ENCODE measurements at regions not wholly inside any gene's neighbourhood (a gene's known extent, or its start where the extent isn't known, plus 50 kb on each side); places are given as distances from the start of the nearest gene placed in this dataset.

DNA sequence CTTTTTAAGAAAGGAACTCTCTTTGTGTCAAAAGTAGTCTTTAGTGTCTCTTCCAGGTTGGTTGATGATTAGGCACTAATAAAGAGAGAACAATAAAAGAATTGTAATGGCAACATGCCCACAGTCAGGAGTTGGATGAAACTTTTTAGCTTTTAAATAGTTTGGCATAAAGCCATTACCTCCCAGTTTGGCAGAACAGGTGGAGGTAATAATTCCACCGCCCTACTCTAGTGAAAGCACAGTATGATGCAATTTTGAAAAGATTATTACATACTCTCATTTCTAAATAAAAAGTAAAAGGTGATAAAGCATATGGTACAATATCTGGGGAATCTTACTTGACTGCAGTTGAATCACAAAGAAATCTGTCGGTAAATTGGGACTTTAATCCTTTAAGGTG, 497.6 kb downstream of the SUCLA2 start:
- DNase-seq = no peak

DNA sequence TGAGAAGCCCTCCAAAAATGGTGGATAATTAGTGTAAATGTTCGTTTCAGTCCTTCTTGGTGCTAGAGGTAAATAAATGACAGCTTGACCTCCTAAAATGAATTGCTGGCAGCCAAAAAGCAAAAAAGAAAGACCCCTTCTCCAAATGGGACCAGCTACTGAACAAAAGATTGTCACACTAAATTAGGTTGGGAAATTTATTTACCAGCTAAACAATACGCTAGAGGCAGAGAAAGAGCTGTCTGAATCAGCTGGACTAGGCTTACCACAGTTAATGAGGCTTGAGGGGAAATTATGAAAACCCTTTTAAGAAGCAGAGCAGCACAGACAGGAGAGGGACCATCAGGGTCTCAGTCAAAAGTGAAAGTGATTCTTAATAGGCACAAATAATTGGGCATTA, 498.9 kb downstream of the SUCLA2 start:
- DNase-seq = no peak

DNA sequence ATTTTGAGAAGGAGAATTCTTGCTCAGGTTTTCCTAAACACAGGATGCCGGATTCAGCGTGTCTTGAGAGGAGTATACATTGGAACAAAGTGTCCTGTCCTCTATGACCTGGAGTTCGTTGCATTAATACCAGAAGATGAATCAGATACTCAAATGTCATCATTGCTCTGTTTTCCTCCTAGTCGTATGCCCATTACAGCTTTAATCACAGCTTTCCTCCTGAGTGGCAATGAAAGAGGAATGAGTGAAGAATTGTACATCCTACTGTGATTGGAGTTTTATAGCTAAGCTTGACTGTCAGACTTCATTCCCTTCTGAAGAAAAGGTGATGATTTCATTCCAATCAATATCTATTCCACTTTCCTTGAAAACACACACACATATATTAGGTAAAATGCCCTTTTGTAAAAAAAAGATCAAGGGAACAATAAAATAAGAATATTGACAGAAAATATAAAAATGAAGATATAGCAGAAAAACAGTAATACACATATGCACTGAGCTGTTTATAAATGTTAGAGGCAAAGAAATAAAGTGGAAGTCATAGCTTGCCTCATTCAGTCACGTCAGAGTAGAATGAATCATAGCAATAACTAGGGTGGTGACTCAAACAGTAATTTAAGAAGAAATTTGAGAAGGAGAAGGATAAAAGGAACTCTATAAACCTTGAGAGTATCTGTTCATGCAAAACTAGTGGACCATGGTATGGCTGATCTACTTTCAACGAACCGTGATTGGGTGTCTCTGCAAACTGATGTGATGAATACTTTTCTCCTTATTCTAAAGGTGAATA, 501.5 kb downstream of the SUCLA2 start:
- no peak for DNase-seq

DNA sequence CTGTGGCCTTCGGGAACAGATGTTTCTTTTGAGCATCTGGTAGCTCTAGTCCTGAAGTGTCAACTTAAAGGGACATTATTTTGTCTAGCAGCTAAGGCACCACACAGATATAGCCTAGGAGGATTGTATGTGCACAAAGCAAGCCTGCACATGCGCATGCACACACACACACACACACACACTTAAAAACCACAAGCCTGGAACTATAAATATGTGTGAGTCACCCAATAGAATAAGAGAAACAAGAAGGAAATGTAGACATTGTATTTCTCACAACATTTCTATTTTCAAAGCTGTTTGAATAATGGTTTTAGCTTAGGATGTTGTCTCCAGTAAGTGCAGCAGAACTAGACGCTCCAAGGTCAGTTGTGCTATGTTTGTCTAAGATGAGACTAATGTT, 516.5 kb downstream of the SUCLA2 start:
- DNase-seq = no peak

DNA sequence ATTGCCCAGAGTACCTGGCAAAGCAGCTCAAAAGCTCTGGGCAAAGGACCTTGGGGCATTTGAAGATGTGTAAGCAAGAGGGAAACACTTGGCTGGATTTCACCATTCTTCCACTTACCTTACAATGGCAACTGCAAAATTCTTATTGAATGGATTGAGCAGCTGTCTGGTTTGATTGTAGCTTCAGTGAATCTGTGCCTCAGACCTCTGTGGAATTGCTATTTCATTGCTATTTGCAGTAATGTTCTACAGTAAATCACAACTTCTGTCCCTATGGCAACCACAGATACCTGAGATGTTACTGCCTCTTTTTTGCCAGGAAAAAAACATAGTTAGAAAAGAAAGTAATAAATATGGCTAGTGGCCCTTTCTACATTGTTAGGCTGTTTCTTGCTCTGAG, 519.5 kb downstream of the SUCLA2 start:
- DNase-seq = no peak

DNA sequence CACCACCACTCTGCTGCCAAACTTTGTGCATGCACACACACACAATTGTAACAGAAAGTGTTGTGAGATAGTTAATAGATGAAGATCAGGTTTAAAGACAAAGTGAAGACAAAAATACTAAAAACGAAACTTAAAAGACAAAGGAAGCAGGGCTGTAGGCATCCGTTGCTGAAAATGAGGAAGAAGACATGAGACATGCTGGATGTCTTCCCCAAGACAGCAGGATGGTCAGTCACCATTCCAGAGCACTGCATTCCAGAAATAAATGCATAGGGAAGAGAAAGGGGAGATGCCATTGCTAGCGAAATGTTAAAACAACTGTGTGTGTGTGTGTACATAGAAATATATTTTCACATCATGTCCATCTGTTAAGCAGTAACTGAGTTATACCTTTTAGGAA, 520.1 kb downstream of the SUCLA2 start:
- no peak for DNase-seq

DNA sequence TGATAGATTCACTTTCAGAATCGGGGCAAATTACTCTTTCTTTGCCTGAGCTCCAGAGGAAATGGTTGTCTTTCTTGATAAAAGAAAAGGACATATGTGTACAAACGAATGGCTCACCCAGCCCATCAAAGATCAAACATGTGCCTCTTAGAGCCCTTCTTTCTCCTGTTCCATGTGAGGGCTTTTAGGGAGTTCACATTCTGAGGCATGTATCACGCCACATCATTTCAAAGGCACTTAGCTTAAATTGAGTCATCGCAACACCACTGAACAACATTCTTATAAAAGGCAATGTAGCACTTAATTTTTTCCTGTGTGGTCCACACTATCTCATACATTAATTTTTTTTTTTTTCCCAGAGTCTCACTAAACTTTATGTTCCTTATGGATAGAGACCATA, 521.0 kb downstream of the SUCLA2 start:
- DNase-seq = no peak

DNA sequence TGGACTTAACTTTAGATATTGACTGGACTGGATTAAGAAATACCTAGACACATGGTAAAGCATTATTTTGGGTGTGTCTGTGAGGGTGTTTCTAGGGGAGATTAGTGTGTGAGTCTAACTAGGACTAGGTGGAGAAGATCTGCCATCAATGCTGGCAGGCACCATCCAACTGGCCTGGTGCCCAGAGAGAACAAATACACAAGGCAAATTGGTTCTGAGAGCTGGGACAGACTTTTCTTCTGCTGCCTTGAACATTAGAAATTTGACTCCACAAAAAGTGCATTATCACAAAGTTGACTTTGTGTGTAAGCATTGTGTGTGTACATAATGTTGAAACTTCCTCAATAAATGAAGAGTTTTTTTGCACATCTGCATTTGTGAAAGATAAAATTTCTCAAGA, 522.1 kb downstream of the SUCLA2 start:
- DNase-seq = no peak

DNA sequence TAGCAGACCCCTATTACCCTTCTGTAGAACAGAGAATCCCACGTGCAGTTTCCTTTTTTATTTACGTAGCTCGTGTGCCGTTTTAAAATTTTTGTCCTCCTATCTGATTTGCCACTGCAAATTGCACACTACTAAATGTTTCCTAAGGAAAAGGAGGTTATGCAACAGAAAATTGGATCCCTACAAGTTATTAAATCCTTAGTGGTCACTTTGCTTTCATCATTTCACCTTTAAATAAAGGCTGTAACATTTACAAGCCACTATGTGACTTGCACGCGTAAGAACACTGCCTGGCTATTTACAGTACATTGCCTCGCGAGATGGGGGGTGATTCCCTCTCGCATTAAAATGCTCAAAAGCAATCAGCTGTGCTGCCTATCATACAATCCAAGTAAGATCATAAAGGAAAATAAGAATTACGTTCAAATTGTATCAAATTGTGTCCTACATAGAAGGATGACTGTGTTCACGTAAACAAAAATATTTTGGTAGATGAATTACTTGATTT, 525.6 kb downstream of the SUCLA2 start:
- DNase-seq = no peak

DNA sequence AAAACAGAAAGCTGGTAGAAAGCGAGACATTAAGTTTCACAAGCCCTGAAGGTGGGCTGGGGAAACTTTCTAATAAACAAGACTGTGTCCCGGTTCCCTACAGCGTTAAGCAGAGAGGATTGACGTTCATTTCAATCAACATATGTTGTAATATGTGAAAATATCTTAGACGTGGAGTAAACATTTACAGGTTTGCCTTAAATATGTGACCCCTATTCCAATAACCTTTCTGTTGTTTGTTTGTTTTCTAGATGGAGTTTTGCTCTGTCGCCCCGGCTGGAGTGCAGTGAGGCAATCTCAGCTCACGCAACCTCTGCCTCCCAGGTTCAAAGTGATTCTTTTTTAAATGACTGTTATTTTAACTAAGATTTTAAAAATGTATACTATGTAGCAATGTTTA, 526.2 kb downstream of the SUCLA2 start:
- no peak for DNase-seq

DNA sequence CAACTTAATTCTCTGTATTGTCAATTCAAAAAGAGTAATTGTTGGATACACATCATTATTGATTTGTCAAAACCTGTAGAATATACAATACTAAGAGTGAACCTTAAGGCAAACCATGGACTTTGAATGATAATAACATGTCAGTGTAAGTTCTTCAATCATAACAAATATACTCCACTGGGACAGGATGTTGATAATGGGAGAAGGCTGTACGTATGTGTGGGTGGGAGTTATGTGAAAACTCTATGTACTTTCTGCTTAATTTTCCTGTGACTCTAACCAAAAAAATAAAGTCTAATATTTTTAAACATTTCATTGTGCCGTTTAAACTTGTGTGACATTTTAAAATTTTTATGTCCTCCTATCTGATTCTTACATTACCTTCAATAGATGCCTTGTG, 526.7 kb downstream of the SUCLA2 start:
- DNase-seq = no peak

DNA sequence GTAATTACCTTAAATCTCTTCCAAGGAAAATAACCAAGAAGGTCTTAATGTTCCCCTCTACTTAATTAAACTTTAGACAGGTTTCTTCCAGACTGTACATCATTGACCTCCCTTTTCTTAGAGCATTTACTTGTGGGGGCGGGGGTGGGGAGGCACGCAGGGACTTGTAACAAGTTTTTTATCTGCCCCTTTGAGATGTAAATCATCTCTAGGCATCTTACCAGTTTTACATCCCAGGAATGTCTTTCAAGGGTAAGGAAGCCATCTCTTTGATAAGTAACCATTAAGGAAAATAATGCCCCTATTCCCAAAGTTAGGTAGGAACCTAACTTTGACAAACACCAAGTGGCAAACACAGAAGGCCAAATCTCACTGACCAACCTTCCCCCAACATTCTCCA, 528.6 kb downstream of the SUCLA2 start:
- DNase-seq = no peak

DNA sequence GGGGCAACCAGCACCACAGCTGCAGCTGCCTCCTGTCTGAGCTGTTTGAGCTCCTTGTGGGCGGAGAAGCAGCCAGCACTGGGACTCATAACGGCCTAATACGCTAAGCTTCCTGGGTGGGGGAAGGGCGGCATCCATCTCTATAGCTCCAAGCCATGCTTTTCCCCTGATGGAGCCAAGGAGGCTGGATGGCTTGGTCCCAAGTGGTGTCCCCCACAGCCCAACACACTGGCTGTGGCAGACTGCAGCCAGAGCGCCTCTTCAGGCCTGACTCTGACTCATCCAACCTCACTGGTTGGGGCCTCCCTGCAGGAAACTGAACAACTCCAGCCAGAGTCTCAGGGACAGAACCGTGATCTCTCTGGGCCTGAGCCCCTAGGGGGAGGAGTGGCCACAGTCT, 537.3 kb downstream of the SUCLA2 start:
- no peak for DNase-seq

DNA sequence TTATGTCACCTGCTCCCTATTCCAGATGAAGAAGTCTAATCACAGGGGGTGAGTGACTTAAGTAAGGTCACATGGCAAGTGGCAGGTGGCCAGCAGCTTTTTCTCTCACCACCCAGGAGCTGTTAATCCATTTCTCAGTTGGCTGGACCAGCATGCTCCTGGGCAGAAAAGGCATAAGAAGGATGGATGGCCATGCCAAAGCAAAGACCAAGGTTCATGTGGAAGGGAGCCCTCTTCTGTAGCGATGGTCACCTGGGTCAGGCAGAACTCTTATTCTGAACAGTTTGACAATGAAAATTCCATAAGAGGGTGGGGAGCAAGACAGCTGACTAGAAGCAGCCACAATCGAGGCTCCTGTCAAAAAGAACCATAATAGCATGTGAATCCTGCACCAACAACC, 538.1 kb downstream of the SUCLA2 start:
- DNase-seq = no peak

DNA sequence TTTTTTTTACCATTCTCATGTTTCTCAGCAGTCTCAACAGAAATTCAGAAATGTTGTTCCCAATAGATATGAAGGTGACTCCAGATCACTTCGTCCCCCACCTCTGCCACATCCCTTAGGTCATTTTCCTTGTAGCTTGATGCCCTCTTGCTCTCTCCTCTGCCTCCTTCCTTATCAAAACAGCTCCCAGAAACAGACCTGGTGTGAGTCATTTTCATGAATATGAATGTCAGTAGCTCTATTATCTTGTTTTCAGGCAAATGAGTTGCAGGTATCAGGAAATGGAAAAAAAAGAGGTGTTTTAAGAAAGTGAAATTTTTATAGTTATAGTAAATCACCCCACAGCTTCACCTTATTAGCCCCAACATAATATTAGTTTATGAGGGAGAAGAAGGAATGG, 539.3 kb downstream of the SUCLA2 start:
- DNase-seq = no peak

DNA sequence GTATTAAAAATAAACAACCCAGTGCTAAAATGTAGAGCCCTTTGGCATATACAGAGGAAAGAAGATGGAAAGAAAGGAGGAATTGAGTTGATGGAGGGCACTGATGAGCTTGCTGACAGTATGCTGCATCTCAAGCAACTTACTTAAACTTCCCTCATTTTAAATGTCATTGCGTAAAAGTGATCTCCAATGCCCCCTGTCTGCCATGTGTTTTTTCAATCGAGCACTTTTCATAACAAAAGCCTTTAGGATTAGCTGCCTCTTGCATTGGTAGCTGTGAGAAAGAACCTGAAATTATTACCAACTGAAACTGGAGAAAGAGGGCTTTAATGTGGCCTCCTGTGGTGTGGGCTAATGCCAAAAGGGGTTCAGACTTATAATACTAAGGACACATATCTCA, 541.6 kb downstream of the SUCLA2 start:
- no peak for DNase-seq

DNA sequence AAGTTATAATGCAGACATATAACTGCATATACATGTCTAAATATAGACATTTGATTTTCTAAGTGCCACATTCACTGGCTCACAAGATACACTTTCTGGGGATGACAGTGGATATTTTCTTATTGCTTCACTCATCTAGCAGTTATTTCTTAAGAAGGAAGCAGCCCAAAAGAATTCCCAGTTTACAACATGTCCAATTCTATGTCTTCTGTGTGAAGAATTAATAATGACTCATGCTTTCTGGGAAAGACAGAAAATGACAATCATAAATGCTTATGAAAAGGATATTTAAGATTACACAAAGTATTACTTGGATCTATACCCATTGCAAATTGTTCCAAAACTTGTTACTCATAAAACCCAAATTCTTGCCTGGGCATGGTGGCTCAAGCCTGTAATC, 543.4 kb downstream of the SUCLA2 start:
- DNase-seq = no peak

DNA sequence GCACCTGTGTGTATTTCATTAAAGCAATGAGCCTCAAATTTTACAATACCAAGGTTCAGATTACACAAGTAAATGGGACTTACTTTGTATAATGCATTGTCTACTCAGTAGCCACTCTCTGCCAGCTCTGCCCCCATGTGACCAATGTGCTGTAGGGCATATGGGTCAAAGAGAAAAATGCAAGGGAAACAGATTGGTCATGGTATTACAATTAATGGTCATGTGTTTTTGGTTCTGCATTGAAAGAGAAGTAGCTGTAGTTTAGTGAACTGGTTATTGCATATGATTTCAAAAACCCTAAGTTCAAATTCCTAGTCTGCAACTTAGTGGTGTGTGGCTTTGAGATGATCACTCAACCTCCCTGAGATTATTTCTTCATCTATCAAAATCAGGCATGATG, 545.4 kb downstream of the SUCLA2 start:
- no peak for DNase-seq

DNA sequence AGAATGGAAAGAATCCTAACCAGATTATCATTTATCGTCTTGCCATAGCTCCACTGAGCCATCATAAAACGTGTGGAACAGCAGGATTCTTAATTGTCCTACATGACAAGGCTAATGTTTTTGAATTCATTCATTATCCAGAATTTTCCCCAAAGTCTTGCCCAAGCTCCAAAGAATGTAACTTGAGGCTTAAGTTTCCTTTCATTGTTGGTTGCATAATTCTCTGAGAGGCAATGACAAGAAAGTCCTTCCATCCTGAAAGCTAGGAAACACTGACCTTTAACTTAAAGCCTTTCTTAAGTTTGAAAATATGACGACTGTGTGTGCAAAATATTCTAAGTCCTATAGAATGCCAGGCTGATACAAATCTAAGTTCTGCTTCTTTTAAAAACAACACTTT, 546.1 kb downstream of the SUCLA2 start:
- no peak for DNase-seq

DNA sequence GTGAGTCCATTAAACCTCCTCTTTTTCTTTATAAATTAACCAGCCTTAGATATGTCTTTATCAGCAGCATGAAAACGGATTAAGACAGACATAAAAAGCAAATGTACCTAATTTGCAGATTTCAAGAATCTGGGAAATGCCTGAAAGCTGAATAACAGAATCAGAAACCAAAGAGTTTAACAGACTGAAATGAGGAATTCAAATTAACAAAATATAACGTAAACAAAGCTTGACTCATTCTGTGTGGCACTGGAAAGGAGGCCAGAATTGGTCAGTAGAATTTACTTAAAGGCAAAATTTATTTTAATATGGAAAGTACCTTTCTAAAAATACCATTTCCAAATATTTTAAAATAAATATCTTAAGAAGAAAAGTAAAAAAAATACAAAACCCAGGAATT, 540.6 kb upstream of the HTR2A start:
- no peak for DNase-seq

DNA sequence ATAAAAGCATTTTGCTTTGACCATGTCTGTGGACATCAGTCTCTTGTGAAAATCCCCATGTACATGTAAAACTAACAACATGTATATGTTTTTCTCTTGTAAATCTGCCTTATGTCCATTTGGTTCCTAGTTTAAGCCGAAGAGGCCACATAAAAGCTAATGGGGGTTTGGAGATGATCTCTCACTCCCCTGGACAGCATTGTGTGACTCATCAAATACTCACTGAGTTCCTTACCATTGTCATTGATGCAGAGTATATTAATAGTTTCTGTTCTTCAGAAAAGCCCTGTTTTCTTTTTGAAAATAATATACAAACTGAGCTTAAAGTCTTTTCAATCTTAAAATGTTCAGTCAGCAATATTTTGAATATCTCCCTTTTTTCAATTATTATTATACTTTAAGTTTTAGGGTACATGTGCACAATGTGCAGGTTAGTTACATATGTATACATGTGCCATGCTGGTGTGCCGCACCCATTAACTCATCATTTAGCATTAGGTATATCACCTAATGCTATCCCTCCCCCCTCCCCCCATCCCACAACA, 536.7 kb upstream of the HTR2A start:
- DNase-seq = no peak

DNA sequence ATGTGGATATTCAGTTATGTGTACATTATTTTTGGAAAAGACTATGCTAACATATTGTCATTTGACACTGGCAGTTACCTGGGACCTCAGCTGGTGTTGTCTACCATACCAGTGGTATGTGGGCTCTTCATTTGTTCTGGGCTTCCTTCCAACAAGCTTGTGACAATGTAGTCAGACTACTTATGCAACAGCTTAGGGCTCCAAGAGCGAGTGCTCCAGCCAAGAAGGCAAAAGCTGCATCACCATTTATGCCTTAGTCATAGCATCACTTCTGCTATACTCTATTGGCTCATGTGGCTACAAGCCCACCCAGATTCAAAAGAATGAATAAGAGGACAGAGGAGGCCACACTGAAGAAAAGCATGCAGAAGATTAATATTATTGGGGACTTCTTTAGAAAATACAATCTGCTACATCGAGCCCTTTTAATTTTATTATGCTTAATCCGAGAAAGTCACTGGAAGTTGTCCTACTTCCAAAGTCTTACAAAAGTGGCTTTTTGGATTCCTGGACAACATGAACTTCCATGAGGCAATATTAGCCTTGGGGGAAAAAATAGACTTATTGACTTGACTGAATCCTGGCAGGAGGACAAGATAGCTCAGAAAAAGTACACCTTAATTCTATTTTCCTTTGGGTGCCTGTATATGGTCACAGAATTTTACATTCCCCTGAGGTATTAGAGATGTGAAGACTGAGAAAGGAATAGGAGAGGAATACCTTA, 529.4 kb upstream of the HTR2A start:
- no peak for DNase-seq

DNA sequence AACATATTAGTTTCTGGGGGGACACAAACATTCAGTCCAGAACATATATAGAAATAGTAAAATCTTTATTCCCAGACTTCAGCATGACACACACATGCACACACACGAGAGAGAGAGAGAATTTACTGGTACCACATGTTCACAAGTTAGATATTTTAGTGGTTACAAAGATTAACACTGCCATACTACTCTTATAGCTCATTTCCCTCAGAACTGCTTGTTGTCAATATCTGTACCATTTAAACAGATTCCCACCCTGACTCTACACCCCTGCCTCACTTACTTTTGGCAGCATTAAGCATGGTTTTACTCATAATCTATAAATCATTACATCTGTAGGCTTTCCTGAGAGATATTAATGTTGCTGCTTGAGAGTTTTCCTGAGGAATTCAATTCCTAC, 524.7 kb upstream of the HTR2A start:
- no peak for DNase-seq

DNA sequence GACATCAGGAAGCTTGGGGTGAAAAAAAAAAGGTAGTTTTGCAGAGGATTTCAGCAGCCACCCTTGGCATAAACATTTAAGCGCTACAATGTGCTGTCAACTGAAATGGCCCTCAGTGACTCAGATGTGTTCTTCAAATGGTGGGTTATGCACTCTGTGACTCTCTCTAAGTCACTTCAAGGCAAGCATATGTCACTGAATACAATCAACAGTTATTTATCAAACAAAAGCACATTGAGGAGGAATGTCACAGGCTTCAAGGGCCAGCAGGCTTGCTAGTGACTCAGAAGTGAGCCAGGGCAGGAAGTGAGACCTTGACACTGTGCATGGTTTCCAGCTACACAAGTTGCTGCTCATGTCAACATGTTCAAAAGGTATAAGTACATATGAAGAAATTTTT, 523.7 kb upstream of the HTR2A start:
- DNase-seq = no peak
